Thyroid gland (tissue), 4 donors: ENCODE measurements at regions not wholly inside any gene's neighbourhood (a gene's known extent, or its start where the extent isn't known, plus 50 kb on each side); places are given as distances from the start of the nearest gene placed in this dataset.

ENCODE experiments used
- DNase-seq, 2 donors: peaks; one replicate each; pipeline ENCODE4 v3.0.0-alpha.2; 2019
- H3K27ac ChIP-seq, 3 donors: fragments of 200-600 bp; sonication (generic); 1 replicate in 2 of 3; 2 replicates in 1 of 3; pipeline ENCODE4 v1.5.1; 2016 to 2019; ENCODE audit warnings: mild to moderate bottlenecking in 1 of 3, moderate library complexity in 1 of 3
- H3K27me3 ChIP-seq: fragments of 200-600 bp; sonication (generic); one replicate; pipeline ENCODE4 v1.5.1; 2019
- H3K36me3 ChIP-seq, 2 donors: fragments of 200-600 bp; sonication (generic); one replicate each; pipeline ENCODE4 v1.5.1; 2016 to 2019
- H3K4me1 ChIP-seq, 2 donors: fragments of 200-600 bp; sonication (generic); one replicate each; pipeline ENCODE4 v1.5.1; 2017 to 2019
- H3K4me3 ChIP-seq, 3 donors: fragments of 200-600 bp; sonication (generic); replicated peaks in 1 of 3; 1 replicate in 2 of 3; 2 replicates in 1 of 3; pipeline ENCODE4 v1.5.1; 2016; ENCODE audit warnings: mild to moderate bottlenecking in 1 of 3
- H3K9me3 ChIP-seq: fragments of 200-600 bp; sonication (generic); one replicate; pipeline ENCODE4 v1.5.1; 2017
- POLR2A ChIP-seq, 2 donors: fragments of 450-650 bp; IDR thresholded peaks; one replicate each; pipeline ENCODE4 v1.6.1; 2017; ENCODE audit warnings: antibody characterized with exemption in 2 of 2, mild to moderate bottlenecking in 2 of 2, moderate library complexity in 1 of 2
- WGBS, 2 donors: methylation state at CpG; one replicate each; pipeline ENCODE4 v1.1.5; 2017; 5-methylcytosine and 5-hydroxymethylcytosine counted together
- intact Hi-C: fragments of 100-400 bp; cut with DNase I; formaldehyde crosslinking; loops from one replicate; pipeline ENCODE4 v1.15.1; 2023
- TF ChIP-seq, protein P1 (sequence below), 6 experiments: fragments of 200-600 bp in 3 of 6; fragments of 450-650 bp in 3 of 6; sonication (generic) in 3 of 6; IDR thresholded peaks; one replicate each; pipeline ENCODE4 v1.5.1; 2016 to 2019; ENCODE audit warnings: antibody characterized with exemption in 6 of 6, mild to moderate bottlenecking in 2 of 6, inconsistent platforms in 1 of 6, moderate library complexity in 1 of 6

DNA sequence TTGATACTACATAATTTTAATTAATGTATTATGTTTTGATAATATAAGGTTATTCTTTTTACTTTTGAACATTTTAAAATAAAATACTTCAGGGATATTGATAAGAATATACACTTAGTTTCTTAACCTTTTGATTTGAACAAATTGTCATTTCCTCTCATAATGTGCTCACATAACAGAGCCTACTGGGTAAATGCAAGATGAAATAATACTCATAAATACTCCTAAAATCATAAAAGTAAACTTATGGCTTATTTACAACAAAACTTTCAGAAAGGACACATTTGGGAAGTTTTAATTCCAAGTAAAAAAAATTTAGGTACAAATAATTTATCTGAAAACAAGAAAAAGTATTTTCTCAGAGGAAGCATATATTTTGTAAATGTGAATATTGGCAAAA, 101.6 kb upstream of the ABCB5 start:
- Histone ChIP-seq H3K4me1 (no peaks in the 10 kb centered on the region), H3K27me3 (no peaks in the 10 kb centered on the region), H3K27ac (no peak overlapping the region), H3K9me3 (no peaks in the 10 kb centered on the region), H3K36me3 (no peaks in the 10 kb centered on the region), H3K4me3 (no peak overlapping the region)
- no peak for TF ChIP-seq POLR2A (IDR thresholded peaks at IDR 0.05)
- TF ChIP-seq, protein P1, sequence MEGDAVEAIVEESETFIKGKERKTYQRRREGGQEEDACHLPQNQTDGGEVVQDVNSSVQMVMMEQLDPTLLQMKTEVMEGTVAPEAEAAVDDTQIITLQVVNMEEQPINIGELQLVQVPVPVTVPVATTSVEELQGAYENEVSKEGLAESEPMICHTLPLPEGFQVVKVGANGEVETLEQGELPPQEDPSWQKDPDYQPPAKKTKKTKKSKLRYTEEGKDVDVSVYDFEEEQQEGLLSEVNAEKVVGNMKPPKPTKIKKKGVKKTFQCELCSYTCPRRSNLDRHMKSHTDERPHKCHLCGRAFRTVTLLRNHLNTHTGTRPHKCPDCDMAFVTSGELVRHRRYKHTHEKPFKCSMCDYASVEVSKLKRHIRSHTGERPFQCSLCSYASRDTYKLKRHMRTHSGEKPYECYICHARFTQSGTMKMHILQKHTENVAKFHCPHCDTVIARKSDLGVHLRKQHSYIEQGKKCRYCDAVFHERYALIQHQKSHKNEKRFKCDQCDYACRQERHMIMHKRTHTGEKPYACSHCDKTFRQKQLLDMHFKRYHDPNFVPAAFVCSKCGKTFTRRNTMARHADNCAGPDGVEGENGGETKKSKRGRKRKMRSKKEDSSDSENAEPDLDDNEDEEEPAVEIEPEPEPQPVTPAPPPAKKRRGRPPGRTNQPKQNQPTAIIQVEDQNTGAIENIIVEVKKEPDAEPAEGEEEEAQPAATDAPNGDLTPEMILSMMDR (IDR thresholded peaks at IDR 0.05): no peak
- no peak for DNase-seq
- intact Hi-C loops: no loop called here

DNA sequence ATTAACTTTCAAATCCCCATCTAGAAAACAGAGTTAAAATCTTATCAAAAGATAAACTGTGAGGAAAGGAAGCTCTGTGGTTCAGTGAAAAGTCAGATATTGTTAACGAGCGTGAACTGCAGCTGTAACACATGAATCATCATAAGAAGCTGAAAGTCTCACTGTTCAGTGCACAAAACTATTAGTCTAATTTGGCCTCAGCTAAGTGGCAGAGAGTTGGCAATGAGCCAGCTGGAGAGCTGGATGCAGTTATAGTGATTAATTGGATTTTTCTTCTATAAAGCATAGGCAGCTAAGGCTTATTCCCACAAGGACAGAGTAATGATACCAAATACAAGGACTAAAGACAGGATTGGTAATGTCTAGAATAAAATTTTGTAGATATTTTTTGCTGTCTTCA, 101.1 kb upstream of the ABCB5 start:
- Histone ChIP-seq H3K27me3 (no peaks in the 10 kb centered on the region), H3K36me3 (no peaks in the 10 kb centered on the region), H3K9me3 (no peaks in the 10 kb centered on the region), H3K4me3 (no peak overlapping the region), H3K27ac (no peak overlapping the region), H3K4me1 (no peaks in the 10 kb centered on the region)
- TF ChIP-seq, protein P1 (IDR thresholded peaks at IDR 0.05): no peak
- TF ChIP-seq POLR2A (IDR thresholded peaks at IDR 0.05): no peak
- intact Hi-C loops: no loop called here
- 18 to 34% methylated on average over 2 of the region's 2 CpGs for WGBS, 2 donors
- DNase-seq: peak; percentile 26 to 27

- Histone ChIP-seq H3K4me3 (no peak overlapping the region), H3K27ac (no peak overlapping the region), H3K27me3 (no peaks in the 10 kb centered on the region), H3K36me3 (no peaks in the 10 kb centered on the region), H3K4me1 (no peaks in the 10 kb centered on the region), H3K9me3 (no peaks in the 10 kb centered on the region)
- WGBS, 2 donors: 33 to 38% methylated on average over 2 of the region's 2 CpGs
- no peak for DNase-seq
- TF ChIP-seq, protein P1 (IDR thresholded peaks at IDR 0.05): no peak
- TF ChIP-seq POLR2A (IDR thresholded peaks at IDR 0.05): no peak
- intact Hi-C loops: no loop called here
Observed at GRCh38 chr7:20519645-20520044, 95.8 kb upstream of the ABCB5 start.

DNA sequence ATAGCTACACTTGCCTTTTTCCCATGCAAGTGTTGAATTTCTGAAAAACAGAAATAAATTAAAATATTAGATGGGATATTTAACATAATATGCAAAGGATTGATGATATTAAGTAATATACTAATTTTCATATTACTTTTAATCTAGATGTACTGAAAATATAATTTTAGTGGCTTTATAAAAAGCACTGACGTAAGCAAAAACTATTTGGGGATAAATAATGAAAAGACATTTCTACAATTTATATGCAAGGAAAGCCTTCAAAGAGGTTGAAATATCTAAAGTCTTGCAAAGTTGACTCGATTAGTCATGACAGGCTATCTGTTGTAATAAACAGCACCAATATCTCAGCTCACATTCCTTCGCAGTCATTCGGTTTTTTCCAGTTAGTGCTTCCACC, 94.9 kb upstream of the ABCB5 start:
- H3K4me1 ChIP-seq: no peaks in the 10 kb centered on the region
- no peaks in the 10 kb centered on the region for H3K36me3 ChIP-seq
- no peak for DNase-seq
- no peaks in the 10 kb centered on the region for H3K27me3 ChIP-seq
- no peak overlapping the region for H3K4me3 ChIP-seq
- WGBS, 2 donors: 95% methylated on average over 4 of the region's 4 CpGs
- intact Hi-C loops: no loop called here
- H3K9me3 ChIP-seq: no peaks in the 10 kb centered on the region
- TF ChIP-seq, protein P1 (IDR thresholded peaks at IDR 0.05): no peak
- TF ChIP-seq POLR2A (IDR thresholded peaks at IDR 0.05): no peak
- no peak overlapping the region for H3K27ac ChIP-seq

- H3K27me3 ChIP-seq: no peaks in the 10 kb centered on the region
- intact Hi-C loops: no loop called here
- WGBS, 2 donors: 86 to 90% methylated on average over 1 of the region's 1 CpG
- H3K27ac ChIP-seq: no peak overlapping the region
- H3K4me1 ChIP-seq: no peaks in the 10 kb centered on the region
- no peaks in the 10 kb centered on the region for H3K36me3 ChIP-seq
- TF ChIP-seq POLR2A (IDR thresholded peaks at IDR 0.05): no peak
- TF ChIP-seq, protein P1 (IDR thresholded peaks at IDR 0.05): no peak
- no peaks in the 10 kb centered on the region for H3K9me3 ChIP-seq
- no peak for DNase-seq
- H3K4me3 ChIP-seq: no peak overlapping the region
Observed at GRCh38 chr7:20521243-20521642, 94.2 kb upstream of the ABCB5 start.
